K562 (cell line): ENCODE measurements at regions not wholly inside any gene's neighbourhood (a gene's known extent, or its start where the extent isn't known, plus 50 kb on each side); places are given as distances from the start of the nearest gene placed in this dataset.

Experiments
- ATAC-seq: fragments of 200-7000 bp; cut with Tn5 transposase; 3 replicates; pipeline ENCODE4 v1.9.1; 2020; ENCODE audit warnings: moderate library complexity
- BruUV-seq: library from RNA; stranded (reverse); fragments of 400-500 nt; replicated peaks from 2 replicates; lab custom pipeline; 2021; lab: Mats Ljungman, UMichigan
- CTCF ChIA-PET: fragments of 300-600 bp; formaldehyde crosslinking; extraction: SDS; loops from one replicate; lab custom pipeline; 2021; ENCODE audit warnings: low intra/inter-chr PET ratio; lab: Yijun Ruan, JAX
- POLR2A ChIA-PET: fragments of 300-600, 350-650 bp; sonication (Branson Sonifier 250); formaldehyde crosslinking; extraction: SDS; loops from one replicate; lab custom pipeline; 2021; ENCODE audit warnings: antibody characterized with exemption, inconsistent platforms; lab: Yijun Ruan, JAX
- DNase-seq, 4 experiments: peaks; one replicate each; pipeline versions ENCODE4 v3.0.0 to v3.0.0-alpha.2; 2011 to 2018; ENCODE audit warnings: low spot score in 3 of 4, mixed read lengths in 3 of 4; ENCODE audit errors: extremely low read depth in 1 of 4
- FAIRE-seq: peaks from 2 replicates; lab custom pipeline; 2011; peaks lifted over from hg19 to GRCh38; lab: Jason Lieb, UNC
- H2AFZ ChIP-seq: 2 replicates; pipeline ENCODE4 v1.6.0; 2011; ENCODE audit warnings: low read depth, low read length, control low read depth, inconsistent platforms
- H3K27ac ChIP-seq: fragments of 200-600 bp; 3 replicates; pipeline ENCODE4 v1.8.0; 2011; ENCODE audit warnings: low read depth, mild to moderate bottlenecking, control low read depth, inconsistent platforms, low read length, moderate library complexity, mixed read lengths; ENCODE audit errors: extremely low read depth
- H3K27me3 ChIP-seq, 2 experiments: fragments of 300-600 bp in 1 of 2; 2 replicates in 1 of 2; 3 replicates in 1 of 2; pipeline versions ENCODE4 v1.6.0 to v1.8.0; 2011; ENCODE audit warnings: inconsistent platforms in 2 of 2, low read length in 2 of 2, mild to moderate bottlenecking in 1 of 2, mixed read lengths in 1 of 2, moderate library complexity in 1 of 2; ENCODE audit not compliant: control insufficient read depth in 2 of 2, insufficient read depth in 2 of 2
- H3K36me3 ChIP-seq: fragments of 300-600 bp; 3 replicates; pipeline ENCODE4 v1.8.0; 2011; ENCODE audit warnings: mild to moderate bottlenecking, low read length, inconsistent platforms; ENCODE audit not compliant: control insufficient read depth, insufficient read depth
- H3K4me1 ChIP-seq, 2 experiments: fragments of 200-600 bp in 1 of 2; replicated peaks in 1 of 2; 2 replicates in 1 of 2; 3 replicates in 1 of 2; pipeline versions ENCODE4 v1.5.1 to v1.8.0; 2011; ENCODE audit warnings: inconsistent platforms in 2 of 2, low read length in 2 of 2, mild to moderate bottlenecking in 1 of 2, mixed read lengths in 1 of 2, moderate library complexity in 1 of 2; ENCODE audit not compliant: control insufficient read depth in 2 of 2, insufficient read depth in 2 of 2
- H3K4me2 ChIP-seq: 2 replicates; pipeline ENCODE4 v1.6.1; 2011; ENCODE audit warnings: low read length, control low read depth, inconsistent platforms, mixed read lengths; ENCODE audit not compliant: insufficient read depth
- H3K4me3 ChIP-seq: fragments of 200-600 bp; sonication (generic), shearing (Covaris generic); 2 replicates; pipeline ENCODE4 v1.5.1; 2016; ENCODE audit warnings: control low read depth, inconsistent platforms
- H3K79me2 ChIP-seq: fragments of 200-600 bp; 3 replicates; pipeline ENCODE4 v1.8.0; 2011; ENCODE audit warnings: low read length, inconsistent platforms; ENCODE audit not compliant: control insufficient read depth, insufficient read depth
- H3K9ac ChIP-seq, 2 experiments: 2 replicates each; pipeline versions ENCODE4 v1.6.0 to v1.6.1; 2011; ENCODE audit warnings: low read depth in 2 of 2, low read length in 2 of 2, control low read depth in 1 of 2, inconsistent platforms in 1 of 2, mild to moderate bottlenecking in 1 of 2, mixed read lengths in 1 of 2; ENCODE audit not compliant: insufficient read depth in 1 of 2
- H3K9me1 ChIP-seq: one replicate; pipeline ENCODE4 v1.6.0; 2011; ENCODE audit warnings: inconsistent platforms, mild to moderate bottlenecking, low read length, moderate library complexity; ENCODE audit not compliant: control insufficient read depth, insufficient read depth
- H3K9me3 ChIP-seq: replicated peaks from 2 replicates; pipeline ENCODE4 v1.5.1; 2011; ENCODE audit warnings: low read depth, low read length, inconsistent platforms; ENCODE audit not compliant: control insufficient read depth, insufficient read depth
- H4K20me1 ChIP-seq: replicated peaks from 2 replicates; pipeline ENCODE4 v1.6.1; 2011; ENCODE audit warnings: low read length, inconsistent platforms, mixed read lengths; ENCODE audit not compliant: control insufficient read depth, insufficient read depth
- BHLHE40 ChIP-seq: IDR thresholded peaks from 2 replicates; pipeline ENCODE4 v1.6.1; 2011; ENCODE audit warnings: low read length, improper control_type of control experiment
- CREM ChIP-seq: IDR thresholded peaks from 2 replicates; pipeline ENCODE4 v1.6.1; 2014; ENCODE audit warnings: antibody characterized with exemption, low read depth
- GABPB2 ChIP-seq: fragments of 250-450 bp; sonication (Bioruptor Pico); conservative IDR thresholded peaks from 2 replicates; pipeline ENCODE4 v1.5.1; 2021; ENCODE audit warnings: mild to moderate bottlenecking
- JUND ChIP-seq, 2 experiments: IDR thresholded peaks; 2 replicates in 1 of 2; 3 replicates in 1 of 2; pipeline ENCODE4 v1.6.1; 2011; ENCODE audit warnings: borderline replicate concordance in 2 of 2, low read depth in 2 of 2, low read length in 2 of 2, improper control_type of control experiment in 1 of 2, missing biosample characterization in 1 of 2, missing genetic modification characterization in 1 of 2, missing genetic modification reagents in 1 of 2
- LARP7 ChIP-seq: fragments of 450-650 bp; IDR thresholded peaks from 2 replicates; pipeline ENCODE4 v1.6.1; 2016
- MIER1 ChIP-seq: fragments of 450-650 bp; IDR thresholded peaks from 2 replicates; pipeline ENCODE4 v1.6.1; 2016; ENCODE audit warnings: antibody characterized with exemption, mild to moderate bottlenecking, low read depth
- RAD51 ChIP-seq: fragments of 450-650 bp; IDR thresholded peaks from 2 replicates; pipeline ENCODE4 v1.7.1; 2016; ENCODE audit warnings: low read depth, mild to moderate bottlenecking, borderline replicate concordance
- ZNF133 ChIP-seq: fragments of 250-450 bp; sonication (Bioruptor Pico); IDR thresholded peaks from 2 replicates; pipeline ENCODE4 v1.4.0; 2020; ENCODE audit warnings: mild to moderate bottlenecking
- WGBS: fragments of 100-300 bp; shearing (Covaris generic); methylation state at CpG from one replicate; pipeline ENCODE4 v1.1.6; 2016; ENCODE audit warnings: low coverage, mixed read lengths; ENCODE audit not compliant: insufficient coverage; ENCODE audit errors: missing lambda C conversion rate; 5-methylcytosine and 5-hydroxymethylcytosine counted together
- in situ Hi-C: fragments of 300-500 bp; cut with MboI; formaldehyde crosslinking; loops from 4 replicates; pipeline ENCODE4 v1.15.0; 2018; ENCODE audit warnings: inconsistent platforms, mixed read lengths
- intact Hi-C: fragments of 100-400 bp; cut with micrococcal nuclease; formaldehyde crosslinking; loops from 2 replicates; pipeline ENCODE4 v1.14.2; 2022
- TF ChIP-seq, protein P1 (sequence below), 2 experiments: fragments of 450-650 bp; formaldehyde crosslinking in 1 of 2; IDR thresholded peaks; 2 replicates each; pipeline versions ENCODE4 v1.4.0 to v1.6.1; 2014 to 2020; ENCODE audit warnings: mild to moderate bottlenecking in 2 of 2, borderline replicate concordance in 1 of 2, low read depth in 1 of 2

GRCh38 chr10:35896001-35896400 lies 253.9 kb upstream of the FZD8 start:
- Histone ChIP-seq H3K27me3 (peaks cover 0 to 11% of the 10 kb centered on the region in 2 experiments; a peak in 2 of 5 replicates), H3K9me3 (no peaks in the 10 kb centered on the region), H4K20me1 (no peaks in the 10 kb centered on the region), H3K9me1 (no peaks in the 10 kb centered on the region), H3K4me3 (no peak overlapping the region), H3K4me1 (no peaks in the 10 kb centered on the region), H3K36me3 (no peaks in the 10 kb centered on the region), H3K4me2 (no peak overlapping the region), H3K9ac (no peak overlapping the region), H2AFZ (no peak overlapping the region), H3K79me2 (no peaks in the 10 kb centered on the region), H3K27ac (no peak overlapping the region)
- intact Hi-C loops (no loop called here), in situ Hi-C loops (no loop called here)
- no peak for DNase-seq
- under 1% methylated on average over 5 of the region's 5 CpGs for WGBS
- POLR2A ChIA-PET = no interaction called here
- FAIRE-seq = no peak
- CTCF ChIA-PET = no interaction called here
- no peak for ATAC-seq
- TF ChIP-seq GABPB2 (CRISPR knock-in tag) (no peak), LARP7 (no peak), BHLHE40 (no peak), RAD51 (no peak), JUND (IDR thresholded peaks at IDR 0.05; ENCODE audit: borderline replicate concordance, low read depth, low read length) (no peak), JUND (tag; IDR thresholded peaks at IDR 0.05; ENCODE audit: borderline replicate concordance, low read depth, low read length) (no peak)
- BruUV-seq = no TSS peak

- no peak for DNase-seq
- H3K4me3 ChIP-seq = no peak overlapping the region
- H3K9me1 ChIP-seq = no peaks in the 10 kb centered on the region
- H3K79me2 ChIP-seq = no peaks in the 10 kb centered on the region
- CTCF ChIA-PET = no interaction called here
- no peak overlapping the region for H2AFZ ChIP-seq
- peaks cover 0 to 11% of the 10 kb centered on the region in 2 experiments; a peak in 2 of 5 replicates for H3K27me3 ChIP-seq
- H3K9me3 ChIP-seq = no peaks in the 10 kb centered on the region
- POLR2A ChIA-PET = no interaction called here
- no TSS peak for BruUV-seq
- intact Hi-C loops (no loop called here), in situ Hi-C loops (no loop called here)
- ATAC-seq = no peak
- H3K4me2 ChIP-seq = no peak overlapping the region
- no peak for FAIRE-seq
- WGBS = 0% methylated on average over 2 of the region's 2 CpGs
- no peaks in the 10 kb centered on the region for H3K4me1 ChIP-seq
- H3K36me3 ChIP-seq = no peaks in the 10 kb centered on the region
- H3K27ac ChIP-seq = no peak overlapping the region
- no peak overlapping the region for H3K9ac ChIP-seq
- no peaks in the 10 kb centered on the region for H4K20me1 ChIP-seq
- TF ChIP-seq, protein P1, sequence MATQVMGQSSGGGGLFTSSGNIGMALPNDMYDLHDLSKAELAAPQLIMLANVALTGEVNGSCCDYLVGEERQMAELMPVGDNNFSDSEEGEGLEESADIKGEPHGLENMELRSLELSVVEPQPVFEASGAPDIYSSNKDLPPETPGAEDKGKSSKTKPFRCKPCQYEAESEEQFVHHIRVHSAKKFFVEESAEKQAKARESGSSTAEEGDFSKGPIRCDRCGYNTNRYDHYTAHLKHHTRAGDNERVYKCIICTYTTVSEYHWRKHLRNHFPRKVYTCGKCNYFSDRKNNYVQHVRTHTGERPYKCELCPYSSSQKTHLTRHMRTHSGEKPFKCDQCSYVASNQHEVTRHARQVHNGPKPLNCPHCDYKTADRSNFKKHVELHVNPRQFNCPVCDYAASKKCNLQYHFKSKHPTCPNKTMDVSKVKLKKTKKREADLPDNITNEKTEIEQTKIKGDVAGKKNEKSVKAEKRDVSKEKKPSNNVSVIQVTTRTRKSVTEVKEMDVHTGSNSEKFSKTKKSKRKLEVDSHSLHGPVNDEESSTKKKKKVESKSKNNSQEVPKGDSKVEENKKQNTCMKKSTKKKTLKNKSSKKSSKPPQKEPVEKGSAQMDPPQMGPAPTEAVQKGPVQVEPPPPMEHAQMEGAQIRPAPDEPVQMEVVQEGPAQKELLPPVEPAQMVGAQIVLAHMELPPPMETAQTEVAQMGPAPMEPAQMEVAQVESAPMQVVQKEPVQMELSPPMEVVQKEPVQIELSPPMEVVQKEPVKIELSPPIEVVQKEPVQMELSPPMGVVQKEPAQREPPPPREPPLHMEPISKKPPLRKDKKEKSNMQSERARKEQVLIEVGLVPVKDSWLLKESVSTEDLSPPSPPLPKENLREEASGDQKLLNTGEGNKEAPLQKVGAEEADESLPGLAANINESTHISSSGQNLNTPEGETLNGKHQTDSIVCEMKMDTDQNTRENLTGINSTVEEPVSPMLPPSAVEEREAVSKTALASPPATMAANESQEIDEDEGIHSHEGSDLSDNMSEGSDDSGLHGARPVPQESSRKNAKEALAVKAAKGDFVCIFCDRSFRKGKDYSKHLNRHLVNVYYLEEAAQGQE (IDR thresholded peaks at IDR 0.05; ENCODE audit: borderline replicate concordance) = no peak
- TF ChIP-seq, protein P1 (CRISPR knock-in tag; IDR thresholded peaks at IDR 0.05; ENCODE audit: low read depth) = no peak
- TF ChIP-seq ZNF133 (CRISPR knock-in tag) (no peak), MIER1 (no peak), CREM (no peak)
These were observed 253.2 kb upstream of the FZD8 start for GRCh38 chr10:35895331-35895730.
